ENCODE measurements at regions not wholly inside any gene's neighbourhood (a gene's known extent, or its start where the extent isn't known, plus 50 kb on each side); places are given as distances from the start of the nearest gene placed in this dataset.

- no peak for TF ChIP-seq EZH2phosphoT487 (IDR thresholded peaks at IDR 0.05; ENCODE audit: low read depth)
- no peak for TF ChIP-seq CTCF (IDR thresholded peaks at IDR 0.05; ENCODE audit: low read depth, low read length)
Measured at GRCh38 chr15:62773369-62774165, 269.0 kb upstream of the TPM1 start.

All from OCI-LY3 (cell line).